ENCODE measurements at regions not wholly inside any gene's neighbourhood (a gene's known extent, or its start where the extent isn't known, plus 50 kb on each side); places are given as distances from the start of the nearest gene placed in this dataset.

DNA sequence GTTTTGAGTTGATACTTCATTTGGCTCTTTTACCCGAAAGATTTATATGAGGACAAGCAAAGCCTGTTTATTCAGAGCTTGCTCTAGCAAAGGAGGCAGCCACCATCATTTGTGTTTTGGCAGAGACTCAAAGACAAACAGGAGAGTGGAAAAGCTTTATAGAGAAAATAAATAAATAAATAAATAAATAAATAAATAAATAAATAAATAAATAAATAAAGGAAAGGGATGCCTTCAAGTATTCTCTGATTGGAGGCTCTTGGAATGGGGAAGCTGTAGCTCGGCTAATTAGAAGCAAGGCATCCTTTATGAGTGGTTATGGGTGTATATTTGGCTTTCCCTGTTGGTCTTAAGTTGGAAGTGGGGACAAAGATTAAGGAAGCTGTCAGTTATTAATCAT, 229.8 kb downstream of the RASSF9 start:
- H3K4me1 ChIP-seq (replicated peaks in 1 of 4; ENCODE audit: control insufficient read depth in 3 of 4, insufficient read depth in 4 of 4, low read length in 3 of 4) = no peaks in the 10 kb centered on the region
- DNase-seq (ENCODE audit: low read depth in 1 of 2, low spot score in 2 of 2) (no peak), FAIRE-seq (no peak)
- no peaks in the 10 kb centered on the region for H3K9me3 ChIP-seq (ENCODE audit: insufficient read depth in 2 of 2, low read depth in 1 of 2, low read length in 1 of 2)
- 94% methylated on average over 2 of the region's 2 CpGs; no CpG with 5 or more reads in 1 of the 2 experiments for WGBS, 2 experiments (ENCODE audit: extremely low coverage in 1 of 2, insufficient coverage in 1 of 2, insufficient read length in 1 of 2, insufficient replicate concordance in 2 of 2, low coverage in 1 of 2, low lambda C conversion rate in 2 of 2, missing lambda C conversion rate in 1 of 2)
- no peak overlapping the region for H3K4me2 ChIP-seq (ENCODE audit: insufficient read depth in 1 of 2, low read depth in 2 of 2, low read length in 2 of 2)
- H3K79me2 ChIP-seq (ENCODE audit: control insufficient read depth in 1 of 2, insufficient read depth in 2 of 2, low read length in 2 of 2) = no peaks in the 10 kb centered on the region
- H3K14ac ChIP-seq (ENCODE audit: insufficient read length) = no peak overlapping the region
- H4K5ac ChIP-seq (ENCODE audit: insufficient read length, low read depth, low read length) = no peak overlapping the region
- POLR2A ChIA-PET (ENCODE audit: partially characterized antibody) = interaction anchor here (0.7 kb wide), 1 partner anchor 164 kb away, joined by 3 read pairs; no protein-coding TSS in a partner anchor
- H2BK12ac ChIP-seq (ENCODE audit: low read depth, low read length) = no peak overlapping the region
- H3K4ac ChIP-seq (replicated peaks; ENCODE audit: insufficient read length, low read depth, low read length) = no peak overlapping the region
- H3K79me1 ChIP-seq (ENCODE audit: low read depth, low read length) = no peaks in the 10 kb centered on the region
- H2AFZ ChIP-seq (ENCODE audit: low read length) = no peak overlapping the region
- H3K4me3 ChIP-seq (ENCODE audit: extremely low read depth in 1 of 4, insufficient read depth in 2 of 4, low read depth in 3 of 4, low read length in 4 of 4) = no peak overlapping the region
- H4K91ac ChIP-seq (replicated peaks; ENCODE audit: insufficient read length, low read length) = no peak overlapping the region
- H3K9ac ChIP-seq (replicated peaks in 1 of 4; ENCODE audit: extremely low read depth in 1 of 4, low read depth in 3 of 4, low read length in 3 of 4) = no peak overlapping the region
- H3K23ac ChIP-seq (ENCODE audit: insufficient read length) = no peak overlapping the region
- H4K20me1 ChIP-seq (replicated peaks in 1 of 2; ENCODE audit: control insufficient read depth in 1 of 2, insufficient read depth in 2 of 2, low read length in 2 of 2) = no peaks in the 10 kb centered on the region
- no peak overlapping the region for H3K56ac ChIP-seq (replicated peaks; ENCODE audit: insufficient read length, low read depth, low read length)
- H4K8ac ChIP-seq (ENCODE audit: extremely low read depth, insufficient read depth, low read length) = no peak overlapping the region
- H3K27ac ChIP-seq (ENCODE audit: low read depth, low read length) = no peak overlapping the region
- no peaks in the 10 kb centered on the region for H3K27me3 ChIP-seq (replicated peaks in 1 of 4; ENCODE audit: control insufficient read depth in 3 of 4, extremely low read depth in 1 of 4, insufficient read depth in 3 of 4, low read length in 3 of 4)
- no peaks in the 10 kb centered on the region; the same call in 1 of the 2 replicates for H3K23me2 ChIP-seq (ENCODE audit: low read depth, low read length)
- H2BK20ac ChIP-seq (ENCODE audit: low read length) = no peak overlapping the region
- H2BK15ac ChIP-seq (ENCODE audit: low read length) = no peak overlapping the region
- H2AK5ac ChIP-seq (ENCODE audit: low read depth, low read length) = no peak overlapping the region
- no peak overlapping the region for H2BK5ac ChIP-seq (ENCODE audit: low read depth, low read length)
- no peak overlapping the region for H2BK120ac ChIP-seq (replicated peaks; ENCODE audit: low read depth, low read length)
- CTCF ChIA-PET (ENCODE audit: partially characterized antibody) = no interaction called here
- no peak overlapping the region for H3K18ac ChIP-seq (ENCODE audit: extremely low read depth, low read length)
- no peaks in the 10 kb centered on the region for H3K36me3 ChIP-seq (ENCODE audit: control insufficient read depth in 2 of 4, insufficient read depth in 4 of 4, low read length in 3 of 4)
- no peak for TF ChIP-seq EZH2 (IDR thresholded peaks at IDR 0.05; ENCODE audit: low read depth, low read length, severe bottlenecking)
- TF ChIP-seq KDM4A (IDR thresholded peaks at IDR 0.05; ENCODE audit: low read depth, low read length, severe bottlenecking) = no peak
- TF ChIP-seq POU5F1 (IDR thresholded peaks at IDR 0.05; ENCODE audit: low read depth, low read length) = no peak
- TF ChIP-seq RAD21 (IDR thresholded peaks at IDR 0.05 in 1 of 2, conservative IDR thresholded peaks at IDR 0.05 in 1 of 2; ENCODE audit: low read depth in 2 of 2, low read length in 2 of 2) = no peak
- no peak for TF ChIP-seq HDAC2 (IDR thresholded peaks at IDR 0.05; ENCODE audit: borderline replicate concordance in 1 of 2, low read depth in 2 of 2, low read length in 2 of 2)
- TF ChIP-seq, protein P1, sequence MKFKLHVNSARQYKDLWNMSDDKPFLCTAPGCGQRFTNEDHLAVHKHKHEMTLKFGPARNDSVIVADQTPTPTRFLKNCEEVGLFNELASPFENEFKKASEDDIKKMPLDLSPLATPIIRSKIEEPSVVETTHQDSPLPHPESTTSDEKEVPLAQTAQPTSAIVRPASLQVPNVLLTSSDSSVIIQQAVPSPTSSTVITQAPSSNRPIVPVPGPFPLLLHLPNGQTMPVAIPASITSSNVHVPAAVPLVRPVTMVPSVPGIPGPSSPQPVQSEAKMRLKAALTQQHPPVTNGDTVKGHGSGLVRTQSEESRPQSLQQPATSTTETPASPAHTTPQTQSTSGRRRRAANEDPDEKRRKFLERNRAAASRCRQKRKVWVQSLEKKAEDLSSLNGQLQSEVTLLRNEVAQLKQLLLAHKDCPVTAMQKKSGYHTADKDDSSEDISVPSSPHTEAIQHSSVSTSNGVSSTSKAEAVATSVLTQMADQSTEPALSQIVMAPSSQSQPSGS (IDR thresholded peaks at IDR 0.05; ENCODE audit: low read length) = no peak
- TF ChIP-seq, protein P2, sequence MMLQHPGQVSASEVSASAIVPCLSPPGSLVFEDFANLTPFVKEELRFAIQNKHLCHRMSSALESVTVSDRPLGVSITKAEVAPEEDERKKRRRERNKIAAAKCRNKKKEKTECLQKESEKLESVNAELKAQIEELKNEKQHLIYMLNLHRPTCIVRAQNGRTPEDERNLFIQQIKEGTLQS (IDR thresholded peaks at IDR 0.05; ENCODE audit: insufficient read depth, low read depth, low read length) = no peak
- no peak for TF ChIP-seq NRF1 (IDR thresholded peaks at IDR 0.05; ENCODE audit: low read depth, low read length)
- TF ChIP-seq BCL11A (IDR thresholded peaks at IDR 0.05; ENCODE audit: low read depth in 2 of 2, low read length in 2 of 2) = no peak
- TF ChIP-seq, protein P3, sequence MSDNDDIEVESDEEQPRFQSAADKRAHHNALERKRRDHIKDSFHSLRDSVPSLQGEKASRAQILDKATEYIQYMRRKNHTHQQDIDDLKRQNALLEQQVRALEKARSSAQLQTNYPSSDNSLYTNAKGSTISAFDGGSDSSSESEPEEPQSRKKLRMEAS (IDR thresholded peaks at IDR 0.05) = no peak
- no peak for TF ChIP-seq KDM1A (IDR thresholded peaks at IDR 0.05; ENCODE audit: borderline replicate concordance, low read length)
